GM12891 (cell line): ENCODE measurements at regions not wholly inside any gene's neighbourhood (a gene's known extent, or its start where the extent isn't known, plus 50 kb on each side); places are given as distances from the start of the nearest gene placed in this dataset.

ENCODE experiments used
- POLR2A ChIP-seq: IDR thresholded peaks from 2 replicates; pipeline ENCODE4 v1.6.1; 2011; ENCODE audit warnings: low read depth, low read length, control low read depth
- POLR2AphosphoS5 ChIP-seq: IDR thresholded peaks from 2 replicates; pipeline ENCODE4 v1.6.1; 2011; ENCODE audit warnings: low read depth, low read length, control low read depth
- POU2F2 ChIP-seq: IDR thresholded peaks from 2 replicates; pipeline ENCODE4 v1.6.1; 2011; ENCODE audit warnings: low read depth, mild to moderate bottlenecking, control low read depth, low read length, moderate library complexity
- TAF1 ChIP-seq: IDR thresholded peaks from 2 replicates; pipeline ENCODE4 v1.6.1; 2011; ENCODE audit warnings: low read depth, low read length, control low read depth

DNA sequence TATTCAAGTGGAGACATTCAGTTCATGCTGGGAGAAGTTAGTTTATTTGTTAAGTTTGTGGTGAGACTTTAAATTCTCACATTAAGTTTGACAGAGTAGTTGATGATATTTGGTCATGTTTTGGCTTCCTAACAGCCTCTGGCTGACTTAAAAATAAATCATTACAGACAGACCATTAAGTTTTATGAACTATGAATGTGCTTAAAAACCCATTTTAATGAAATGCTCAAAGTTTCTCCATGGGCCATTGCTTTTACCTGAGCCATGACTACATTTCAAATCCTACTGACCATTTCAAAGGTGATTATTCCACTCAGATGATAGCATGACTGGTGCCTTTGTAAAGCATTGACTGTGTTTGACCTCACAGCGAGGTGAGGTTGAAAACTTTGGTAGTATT lies 192.7 kb downstream of the LRRC70 start:
- TF ChIP-seq TAF1 (no peak), POLR2AphosphoS5 (no peak), POLR2A (no peak), POU2F2 (no peak)
